Kidney epithelial cell (primary cell): ENCODE measurements at regions not wholly inside any gene's neighbourhood (a gene's known extent, or its start where the extent isn't known, plus 50 kb on each side); places are given as distances from the start of the nearest gene placed in this dataset.

Experiments
- DNase-seq: peaks from one replicate; pipeline ENCODE4 v3.0.0-alpha.2; 2010; ENCODE audit warnings: low read depth
- H3K27me3 ChIP-seq: 2 replicates; pipeline ENCODE4 v1.6.0; 2011; ENCODE audit warnings: low read length; ENCODE audit not compliant: control insufficient read depth, insufficient read depth
- H3K36me3 ChIP-seq: 2 replicates; pipeline ENCODE4 v1.5.1; 2011; ENCODE audit warnings: low read length; ENCODE audit not compliant: control insufficient read depth, insufficient read depth
- H3K4me3 ChIP-seq: 2 replicates; pipeline ENCODE4 v1.5.1; 2011; ENCODE audit warnings: low read depth, mild to moderate bottlenecking, control low read depth, low read length
- TF ChIP-seq, protein P1 (sequence below): IDR thresholded peaks from 2 replicates; pipeline ENCODE4 v1.5.1; 2011; ENCODE audit warnings: mild to moderate bottlenecking, moderate library complexity, low read length, control low read depth, inconsistent platforms; ENCODE audit not compliant: insufficient read depth, poor library complexity, severe bottlenecking

DNA sequence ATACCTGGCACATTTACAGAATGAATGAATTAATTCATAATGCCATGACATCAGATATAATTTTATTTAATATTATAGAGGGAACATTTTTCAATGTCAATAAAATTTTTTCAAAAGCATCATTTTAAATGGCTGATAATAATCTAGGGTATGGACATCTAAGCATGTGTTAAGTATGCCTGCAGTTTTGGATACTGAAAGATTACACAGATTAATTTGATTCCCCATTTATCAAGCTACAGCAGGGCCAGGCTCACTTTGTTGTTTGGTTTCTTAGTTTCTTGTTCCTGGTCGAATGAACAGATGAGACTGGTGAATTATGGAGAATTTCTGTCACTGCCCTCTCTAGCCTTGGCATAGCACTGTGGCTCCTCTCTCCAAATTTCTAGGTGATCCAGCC is 72.4 kb upstream of the E2F8 start:
- TF ChIP-seq, protein P1, sequence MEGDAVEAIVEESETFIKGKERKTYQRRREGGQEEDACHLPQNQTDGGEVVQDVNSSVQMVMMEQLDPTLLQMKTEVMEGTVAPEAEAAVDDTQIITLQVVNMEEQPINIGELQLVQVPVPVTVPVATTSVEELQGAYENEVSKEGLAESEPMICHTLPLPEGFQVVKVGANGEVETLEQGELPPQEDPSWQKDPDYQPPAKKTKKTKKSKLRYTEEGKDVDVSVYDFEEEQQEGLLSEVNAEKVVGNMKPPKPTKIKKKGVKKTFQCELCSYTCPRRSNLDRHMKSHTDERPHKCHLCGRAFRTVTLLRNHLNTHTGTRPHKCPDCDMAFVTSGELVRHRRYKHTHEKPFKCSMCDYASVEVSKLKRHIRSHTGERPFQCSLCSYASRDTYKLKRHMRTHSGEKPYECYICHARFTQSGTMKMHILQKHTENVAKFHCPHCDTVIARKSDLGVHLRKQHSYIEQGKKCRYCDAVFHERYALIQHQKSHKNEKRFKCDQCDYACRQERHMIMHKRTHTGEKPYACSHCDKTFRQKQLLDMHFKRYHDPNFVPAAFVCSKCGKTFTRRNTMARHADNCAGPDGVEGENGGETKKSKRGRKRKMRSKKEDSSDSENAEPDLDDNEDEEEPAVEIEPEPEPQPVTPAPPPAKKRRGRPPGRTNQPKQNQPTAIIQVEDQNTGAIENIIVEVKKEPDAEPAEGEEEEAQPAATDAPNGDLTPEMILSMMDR, result no peak
- DNase-seq, result no peak
- H3K27me3 ChIP-seq, result peaks cover 8% of the 10 kb centered on the region
- H3K36me3 ChIP-seq, result no peaks in the 10 kb centered on the region
- no peak overlapping the region for H3K4me3 ChIP-seq

DNA sequence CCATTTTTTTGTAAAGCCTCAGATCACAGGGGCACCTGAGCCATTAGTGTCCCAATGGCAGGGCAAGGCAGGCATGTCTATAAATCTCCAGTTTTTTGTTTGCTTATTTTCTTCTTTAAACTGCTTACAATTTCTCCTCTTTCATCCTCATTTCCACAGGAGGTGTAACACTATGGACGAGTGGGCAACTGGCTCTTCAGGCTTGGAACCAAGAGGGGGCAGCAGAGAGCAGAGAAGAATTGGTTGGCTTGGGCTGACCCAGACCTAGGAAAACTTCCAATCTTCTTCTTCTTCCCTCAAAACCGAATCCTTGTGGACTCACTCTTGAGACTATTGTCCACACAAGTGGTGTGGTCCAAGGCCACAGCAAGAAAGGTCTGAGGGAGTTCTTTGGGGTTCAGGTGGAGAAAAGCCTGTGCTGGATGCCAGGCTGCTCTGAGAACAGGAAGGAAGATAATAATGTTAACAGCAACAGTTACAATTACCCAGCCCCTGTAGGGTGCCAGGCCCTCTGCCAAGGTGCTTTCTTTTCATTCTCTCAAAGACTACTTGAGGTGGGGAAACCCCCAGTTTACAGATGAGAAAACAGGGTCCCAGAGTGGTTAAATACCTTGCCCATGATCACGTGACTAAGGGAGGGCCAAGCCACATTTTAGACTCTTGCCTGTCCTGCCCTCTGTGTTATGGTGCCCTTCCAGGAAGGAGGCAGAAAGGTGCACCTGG is 70.7 kb upstream of the E2F8 start:
- TF ChIP-seq, protein P1, result peak; percentile 88
- Histone ChIP-seq H3K4me3 (no peak overlapping the region), H3K36me3 (no peaks in the 10 kb centered on the region), H3K27me3 (peaks cover 13% of the 10 kb centered on the region)
- DNase-seq, result no peak

DNA sequence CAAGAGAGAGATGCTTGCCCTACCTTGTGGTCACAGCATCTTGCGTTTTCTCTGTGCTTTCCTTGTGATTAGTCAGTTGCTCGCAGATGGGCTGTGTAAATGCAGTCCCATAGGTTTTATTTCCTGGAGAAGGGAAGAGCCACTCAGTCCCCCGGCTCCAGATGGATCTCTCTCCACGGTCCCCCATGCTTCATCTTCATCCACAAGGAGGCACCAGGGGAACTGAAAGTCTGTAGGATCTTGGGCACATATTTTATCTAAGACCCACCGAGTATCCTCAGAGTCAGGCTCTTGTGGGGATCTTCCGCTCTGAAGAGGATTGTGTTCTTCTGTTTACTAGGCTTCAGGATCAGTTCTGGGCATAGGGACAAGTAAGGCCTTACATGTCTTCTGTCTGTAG is 66.8 kb upstream of the E2F8 start:
- no peak for DNase-seq
- H3K36me3 ChIP-seq, result no peaks in the 10 kb centered on the region
- H3K4me3 ChIP-seq, result no peak overlapping the region
- TF ChIP-seq, protein P1, result no peak
- peaks cover 13% of the 10 kb centered on the region for H3K27me3 ChIP-seq

DNA sequence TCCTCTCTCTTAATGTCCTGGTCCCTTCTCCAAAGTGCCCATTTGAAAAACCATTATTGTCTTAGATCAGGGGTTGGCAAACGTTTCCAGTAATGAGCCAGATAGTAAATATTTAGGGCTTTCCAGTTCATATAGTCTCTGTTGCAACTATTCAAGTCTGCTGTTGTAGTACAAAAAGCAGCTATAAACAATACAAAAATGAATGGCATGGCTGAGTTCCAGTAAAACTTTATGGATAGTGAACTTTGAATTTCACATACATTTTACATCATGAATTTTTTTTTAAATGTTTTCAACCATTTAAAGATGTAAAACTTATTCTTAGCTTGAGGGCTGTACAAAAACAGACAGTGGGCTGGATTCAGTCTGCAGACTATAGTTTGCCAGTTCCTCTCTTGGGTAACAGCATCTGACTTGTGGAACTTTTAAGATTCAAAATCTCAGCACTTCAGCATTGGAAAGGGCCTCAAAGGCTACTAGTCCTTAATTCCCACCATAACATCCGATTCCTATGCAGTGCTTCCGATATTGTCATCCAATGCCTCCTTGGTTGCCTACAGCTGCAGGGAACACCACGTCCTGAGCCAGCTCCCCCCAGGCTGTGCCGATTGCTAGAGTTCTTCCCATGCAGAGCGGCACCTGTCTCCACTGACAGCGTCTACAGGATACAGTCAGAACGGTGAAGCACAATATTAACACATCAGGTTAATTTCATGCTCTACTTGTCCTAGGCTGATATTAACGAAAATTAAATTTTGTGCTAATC is 65.6 kb upstream of the E2F8 start:
- Histone ChIP-seq H3K27me3 (peaks cover 11% of the 10 kb centered on the region), H3K4me3 (no peak overlapping the region), H3K36me3 (no peaks in the 10 kb centered on the region)
- no peak for DNase-seq
- TF ChIP-seq, protein P1, result no peak

DNA sequence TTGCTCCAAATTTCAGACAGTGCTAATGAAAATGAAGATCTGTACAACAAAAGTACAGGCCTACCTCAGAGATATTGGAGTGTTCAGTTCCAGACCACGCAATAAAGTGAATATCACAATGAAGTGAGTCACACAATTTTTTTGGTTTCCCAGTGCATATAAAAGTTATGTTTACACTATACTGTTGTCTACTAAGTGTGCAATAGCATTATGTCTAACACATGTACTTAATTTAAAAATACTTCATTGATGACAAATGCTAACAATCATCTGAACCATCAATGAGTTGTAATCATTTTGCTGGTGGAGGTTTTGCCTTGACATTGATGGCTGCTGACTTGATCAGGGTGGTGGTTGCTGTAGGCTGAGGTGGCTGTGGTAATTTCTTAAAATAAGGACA is 60.6 kb upstream of the E2F8 start:
- Histone ChIP-seq H3K27me3 (peaks cover 2% of the 10 kb centered on the region), H3K36me3 (no peaks in the 10 kb centered on the region), H3K4me3 (no peak overlapping the region)
- TF ChIP-seq, protein P1, result no peak
- DNase-seq, result no peak
